Omental fat pad (tissue), 3 donors: ENCODE measurements at regions not wholly inside any gene's neighbourhood (a gene's known extent, or its start where the extent isn't known, plus 50 kb on each side); places are given as distances from the start of the nearest gene placed in this dataset.
"Not testable (repeated sequence)": the region's sequence is repeated elsewhere in the genome, so short reads cannot be mapped to it uniquely, and the experiment has no call there.

Source experiments
- ATAC-seq: fragments of 150-250 bp; one replicate; pipeline ENCODE4 v1.9.1; 2016; ENCODE audit warnings: mild to moderate bottlenecking, moderate library complexity; ENCODE audit not compliant: low FRiP score
- DNase-seq: peaks from one replicate; pipeline ENCODE4 v3.0.0-alpha.2; 2019; ENCODE audit warnings: low spot score
- CTCF ChIP-seq, 3 donors: fragments of 450-650 bp; IDR thresholded peaks; one replicate each; pipeline ENCODE4 v1.5.1; 2016 to 2017; ENCODE audit warnings: antibody characterized with exemption in 3 of 3, mild to moderate bottlenecking in 3 of 3, moderate library complexity in 2 of 3

DNA sequence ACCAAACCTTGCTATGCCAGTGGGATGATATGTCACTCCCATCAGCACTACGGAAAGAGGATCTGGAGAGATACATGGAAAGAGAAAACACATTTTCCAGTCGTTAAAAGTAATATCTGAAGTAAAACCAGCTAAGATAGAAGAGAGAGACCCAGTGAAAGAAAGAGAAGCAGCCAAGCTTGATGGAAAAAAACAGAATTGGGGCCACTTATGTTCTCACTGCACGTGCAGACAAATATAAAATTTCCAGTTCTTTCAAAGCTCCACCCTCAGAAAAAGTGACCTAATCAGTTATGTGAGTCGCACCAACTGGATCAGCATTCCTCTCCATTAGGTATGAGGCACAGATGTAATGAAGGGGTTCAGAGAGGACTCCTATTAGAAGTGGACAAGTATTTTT, 266.1 kb downstream of the MTERF1 start:
- TF ChIP-seq CTCF (IDR thresholded peaks at IDR 0.05), result no peak
- no peak for ATAC-seq

DNA sequence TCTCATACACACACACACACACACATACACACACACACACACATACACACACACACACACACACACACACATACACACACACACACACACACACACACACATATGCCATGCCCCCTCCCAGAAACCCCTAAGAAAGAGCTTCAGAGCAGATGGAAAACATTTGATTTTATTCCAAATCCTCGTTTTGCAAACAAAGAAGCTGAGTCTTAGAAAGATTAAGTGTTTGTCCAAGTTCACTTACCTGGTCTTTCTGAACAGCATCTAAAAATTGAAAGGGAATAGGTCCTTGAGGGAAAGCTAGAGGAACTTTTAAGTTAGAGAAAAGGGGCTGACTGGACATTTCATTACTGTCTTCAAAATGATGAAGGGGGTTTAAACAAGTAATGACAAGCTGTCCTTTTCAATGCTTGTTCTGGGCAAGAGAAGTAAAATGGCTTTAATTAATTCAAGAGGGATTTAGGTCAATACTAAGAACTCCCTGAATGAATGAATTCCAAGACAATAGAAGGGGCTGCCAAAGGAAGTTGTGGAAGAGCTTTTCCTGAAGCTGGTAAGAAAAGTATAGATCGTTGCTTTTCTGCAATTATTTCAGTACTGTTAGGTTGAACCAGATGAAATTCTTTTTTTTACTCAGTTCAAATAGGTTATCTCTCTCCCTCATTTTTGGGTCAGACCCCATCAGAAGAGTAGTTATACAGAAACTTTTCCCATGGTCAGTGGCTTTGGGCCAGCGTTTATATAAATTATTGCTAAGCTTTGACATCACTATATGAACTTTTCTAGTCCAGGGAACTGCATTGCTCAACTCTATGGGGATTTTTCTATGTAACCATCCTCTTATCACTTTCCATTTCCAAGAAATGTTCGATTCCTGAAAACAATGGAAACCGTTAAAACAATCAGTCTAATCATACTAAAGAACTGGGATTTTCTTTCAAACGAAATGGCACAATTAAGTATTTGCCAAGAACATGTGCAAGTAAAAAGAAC, 261.4 kb downstream of the MTERF1 start:
- no peak for DNase-seq
- TF ChIP-seq CTCF (IDR thresholded peaks at IDR 0.05), result no peak
- no peak for ATAC-seq

More for the DNA sequence above, 266.1 kb downstream of the MTERF1 start:
- no peak for DNase-seq

DNA sequence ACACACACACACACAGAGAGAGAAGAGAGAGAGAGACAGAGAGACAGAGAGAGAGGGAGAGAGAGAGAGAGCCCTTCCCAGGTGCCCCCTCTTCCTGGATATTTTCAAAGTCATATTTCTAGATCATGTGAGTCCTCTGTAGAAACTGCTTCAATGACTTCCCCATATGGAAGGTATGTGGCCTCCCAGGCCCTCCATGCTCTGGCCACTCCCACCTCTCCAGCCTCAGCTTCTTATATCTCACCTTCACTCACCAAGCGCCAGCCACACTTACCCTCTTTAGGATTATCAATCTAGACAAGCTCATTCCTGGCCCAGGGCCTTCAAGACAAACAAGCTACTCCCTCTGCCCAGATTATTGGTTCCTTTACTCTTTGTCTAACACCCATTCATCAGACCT, 259.7 kb downstream of the MTERF1 start:
- no peak for ATAC-seq
- no peak for DNase-seq
- no peak for TF ChIP-seq CTCF (IDR thresholded peaks at IDR 0.05)

- ATAC-seq, result not testable (repeated sequence)
Measured at GRCh38 chr7:91627324-91627723, 253.2 kb downstream of the MTERF1 start.

DNA sequence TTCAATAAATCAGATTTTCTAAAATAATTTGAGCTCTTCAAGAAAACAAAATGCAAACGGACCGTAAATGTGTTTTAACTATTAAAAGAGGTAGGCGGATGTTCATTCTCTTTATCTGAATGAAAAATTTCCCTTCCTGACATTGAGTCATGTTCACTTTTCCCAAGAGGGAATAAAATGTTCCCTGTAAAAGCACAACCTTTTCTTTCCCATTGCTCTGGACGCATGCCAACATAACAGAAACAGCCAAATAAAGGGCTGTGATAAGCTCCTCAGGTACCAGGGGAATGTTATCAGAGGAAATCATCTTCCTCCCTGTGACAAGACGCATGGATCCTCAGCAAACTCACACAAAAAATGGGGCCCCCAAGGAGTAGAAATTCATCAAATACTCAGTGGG, 251.8 kb downstream of the MTERF1 start:
- ATAC-seq, result peak; percentile 62
- no peak for TF ChIP-seq CTCF (IDR thresholded peaks at IDR 0.05)
- no peak for DNase-seq

More at GRCh38 chr7:91627324-91627723, 253.2 kb downstream of the MTERF1 start:
- DNase-seq, result not testable (repeated sequence)

DNA sequence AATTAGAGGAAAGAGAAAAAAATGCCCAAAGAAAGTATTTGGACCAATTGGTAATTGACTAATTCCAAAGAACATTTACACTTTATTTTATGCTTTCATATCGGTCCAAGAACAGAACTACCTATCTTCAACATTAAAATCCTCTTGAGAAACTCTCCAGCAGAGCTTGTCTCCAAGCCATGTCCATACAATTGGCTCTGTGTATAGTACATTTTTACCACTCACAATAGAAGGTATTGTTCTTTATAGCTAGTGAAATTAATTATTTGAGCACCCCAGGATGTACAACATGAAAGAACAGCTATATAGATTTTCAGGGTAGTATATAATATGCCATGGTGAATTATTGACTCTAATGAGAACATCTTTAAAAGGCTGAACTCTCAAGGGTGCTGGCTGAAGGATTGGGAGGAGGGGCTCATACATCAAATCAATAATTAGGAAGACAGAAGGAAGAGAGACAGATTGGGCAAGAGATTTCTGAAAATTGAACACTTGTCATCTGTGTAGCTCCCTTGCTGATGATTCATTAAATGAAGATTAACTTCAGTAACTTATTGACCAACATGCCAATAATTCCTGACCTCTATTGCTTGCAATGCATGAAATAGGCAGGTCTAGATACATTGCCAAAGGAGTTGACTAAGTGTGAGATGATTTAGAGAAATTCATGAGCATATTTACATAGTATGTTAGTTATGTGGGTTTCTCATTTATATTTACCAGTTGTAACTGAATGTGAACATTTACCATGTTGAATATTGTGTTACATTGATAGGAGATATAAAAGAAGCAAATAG, 249.7 kb downstream of the MTERF1 start:
- no peak for TF ChIP-seq CTCF (IDR thresholded peaks at IDR 0.05)
- ATAC-seq (no peak), DNase-seq (no peak)

- no peak for ATAC-seq
- TF ChIP-seq CTCF (IDR thresholded peaks at IDR 0.05), result no peak
- DNase-seq, result no peak
Measured at GRCh38 chr7:91632234-91632940, 248.1 kb downstream of the MTERF1 start.
